NCI-H2029 treated with DMSO at 0.1 percent for 48 hours (cell line): ENCODE measurements at regions not wholly inside any gene's neighbourhood (a gene's known extent, or its start where the extent isn't known, plus 50 kb on each side); places are given as distances from the start of the nearest gene placed in this dataset.
"Not testable (repeated sequence)": the region's sequence is repeated elsewhere in the genome, so short reads cannot be mapped to it uniquely, and the experiment has no call there.

Experiments
- DNase-seq: peaks from one replicate; lab custom pipeline; 2025; lab: John Stamatoyannopoulos, UW

DNA sequence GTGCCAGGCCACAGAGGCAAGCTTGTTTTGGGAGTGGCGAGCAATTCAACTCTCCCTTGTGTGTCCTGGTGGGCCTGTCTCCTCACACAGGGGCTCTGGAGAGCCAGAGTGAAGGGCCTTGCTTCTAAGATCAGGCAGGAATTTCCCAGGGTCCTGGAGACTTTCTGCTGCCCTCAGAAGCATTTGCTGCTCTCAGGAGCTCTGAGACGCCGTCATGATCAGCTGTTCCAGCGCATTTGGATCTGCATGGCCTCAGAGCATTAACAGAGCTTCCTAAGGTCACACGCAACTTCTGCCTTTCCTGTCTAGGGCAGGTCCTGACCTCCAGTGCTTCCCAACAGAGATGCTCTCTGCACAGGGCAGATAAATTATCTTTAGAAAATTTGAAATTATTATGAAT is 52.2 kb upstream of the C10orf90 start:
- DNase-seq = no peak

DNA sequence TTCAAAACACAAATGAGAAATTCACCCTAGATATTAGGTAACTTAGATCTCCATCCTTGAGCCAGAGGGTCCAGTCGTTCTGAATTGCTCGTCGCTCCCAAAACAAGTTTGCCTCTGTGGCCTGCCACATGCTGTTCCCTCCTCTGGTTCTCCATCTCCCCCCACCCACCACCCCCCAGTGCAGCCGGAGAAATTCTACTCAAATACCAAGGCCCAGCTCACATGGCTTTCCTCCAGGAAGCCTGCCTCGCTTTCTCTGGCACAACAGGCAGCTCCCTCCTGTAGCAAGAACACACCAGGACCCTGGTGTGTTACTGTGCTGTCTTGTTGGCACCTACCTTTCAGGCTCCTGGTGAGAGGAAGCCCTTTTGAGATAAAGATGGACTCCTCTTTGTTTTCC is 52.7 kb upstream of the C10orf90 start:
- DNase-seq = no peak

DNA sequence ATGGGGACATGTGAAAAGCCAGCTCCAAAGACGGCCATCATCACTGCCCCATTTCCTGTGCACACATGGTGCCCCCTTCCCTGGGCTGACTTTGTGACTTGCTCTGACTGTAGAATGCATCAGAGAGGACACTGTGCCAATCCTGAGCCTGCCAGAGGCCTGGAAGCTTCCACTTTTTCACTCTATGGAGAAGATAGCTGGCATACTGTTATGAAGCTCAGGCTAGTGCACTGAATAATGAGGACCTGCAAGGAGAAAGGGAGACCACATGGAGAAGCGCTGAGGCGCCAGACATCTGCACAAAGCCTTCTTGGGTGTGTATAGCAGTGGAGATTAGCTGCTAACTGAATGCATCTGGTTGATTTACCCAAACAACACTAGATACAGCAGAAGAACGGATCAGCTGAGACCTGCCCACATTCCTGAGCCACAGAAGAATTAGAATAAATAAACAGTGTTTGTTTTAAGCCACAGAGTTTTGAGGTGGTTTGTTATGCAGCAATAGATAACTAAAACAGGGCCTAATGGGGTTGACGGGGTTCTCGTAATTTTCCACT is 58.9 kb upstream of the C10orf90 start:
- DNase-seq = no peak

DNA sequence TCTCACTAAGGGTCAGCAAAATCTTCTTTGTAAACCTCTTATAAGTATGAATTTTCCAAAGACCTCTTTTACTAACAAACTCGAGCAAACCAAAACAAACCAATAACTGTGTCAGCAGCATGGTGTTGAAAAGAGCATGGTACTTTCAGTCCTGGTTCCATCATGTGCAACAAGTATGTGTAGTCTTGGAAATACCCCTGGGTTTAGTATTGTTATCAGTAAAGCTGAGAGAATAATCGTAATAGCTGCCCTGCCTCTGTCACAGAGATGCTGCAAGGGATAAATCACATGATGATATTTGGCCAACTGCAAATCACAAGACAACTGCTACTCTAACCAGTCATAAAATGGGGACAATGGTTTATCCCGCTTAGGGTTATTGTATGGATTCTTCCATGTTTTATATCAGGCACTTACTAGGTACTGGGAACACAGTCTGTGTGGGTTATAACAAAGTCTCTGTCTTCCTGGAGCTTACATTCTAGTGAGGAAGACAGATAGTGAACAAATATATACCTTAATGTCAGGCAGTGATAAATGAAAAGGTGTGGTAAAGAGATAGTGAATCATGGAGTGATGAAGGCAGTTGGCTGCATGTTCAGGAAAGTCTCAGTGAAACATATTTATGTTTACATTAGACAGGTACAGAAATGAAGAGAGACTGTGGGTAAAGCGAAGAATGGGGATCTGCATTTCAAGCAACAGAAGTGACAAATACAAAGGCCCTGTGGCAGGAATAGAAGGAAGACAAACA is 60.5 kb upstream of the C10orf90 start:
- no peak for DNase-seq

DNA sequence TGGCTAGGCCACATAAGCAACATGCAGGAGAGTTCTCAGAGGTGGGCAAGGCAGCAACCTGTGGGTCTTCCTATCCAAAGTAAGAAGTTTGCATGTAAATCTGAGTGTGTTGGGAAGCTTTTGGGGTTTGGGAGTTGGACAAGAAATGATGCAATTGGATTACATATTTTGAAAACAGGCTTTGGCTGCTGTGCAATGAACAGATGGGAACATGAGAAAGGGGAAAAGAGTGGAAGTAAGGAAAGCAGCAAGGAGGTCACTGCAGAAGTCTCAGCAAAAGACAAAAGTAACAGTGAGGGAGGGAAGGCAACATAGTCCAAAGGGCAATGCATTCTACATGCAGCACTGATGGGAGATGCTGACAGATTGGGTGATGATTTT is 61.1 kb upstream of the C10orf90 start:
- DNase-seq = no peak

DNA sequence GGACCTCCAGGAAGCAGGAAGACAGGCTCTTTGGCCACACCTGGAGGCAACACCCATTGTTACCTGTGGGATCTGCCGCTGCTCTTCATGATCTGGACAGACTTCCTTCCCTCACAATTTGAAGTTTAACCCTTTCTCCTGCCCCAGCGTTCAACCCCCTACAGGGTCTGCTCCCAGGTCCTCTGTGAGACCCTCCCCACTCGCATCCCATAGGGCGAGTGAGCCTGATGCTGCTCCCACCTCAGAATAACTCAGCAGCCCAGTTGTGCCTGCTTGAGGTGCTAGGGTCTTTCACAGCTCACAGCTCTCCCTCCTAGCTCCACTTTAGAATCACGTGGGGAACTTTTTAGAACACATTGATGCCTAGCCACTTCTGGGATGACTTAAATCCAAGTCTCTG is 61.8 kb upstream of the C10orf90 start:
- no peak for DNase-seq

DNA sequence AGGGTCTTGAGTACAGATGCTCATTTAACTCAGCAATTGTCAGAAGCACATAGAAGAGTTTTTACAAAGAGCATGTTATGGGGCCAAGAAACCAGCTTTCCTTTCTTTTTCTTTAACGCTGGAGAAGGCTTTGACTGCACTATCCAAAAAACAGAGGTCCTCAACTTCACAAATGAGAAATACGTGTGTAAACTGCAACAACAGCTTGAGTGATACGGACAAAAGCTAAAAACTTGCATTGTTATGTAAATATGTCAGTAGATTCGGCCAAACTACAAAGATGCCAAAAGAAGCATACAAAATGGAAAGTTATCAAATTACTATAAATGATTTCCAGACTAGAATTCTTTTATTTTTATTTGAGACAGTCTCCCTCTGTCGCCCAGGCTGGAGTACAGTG is 62.4 kb upstream of the C10orf90 start:
- no peak for DNase-seq

DNA sequence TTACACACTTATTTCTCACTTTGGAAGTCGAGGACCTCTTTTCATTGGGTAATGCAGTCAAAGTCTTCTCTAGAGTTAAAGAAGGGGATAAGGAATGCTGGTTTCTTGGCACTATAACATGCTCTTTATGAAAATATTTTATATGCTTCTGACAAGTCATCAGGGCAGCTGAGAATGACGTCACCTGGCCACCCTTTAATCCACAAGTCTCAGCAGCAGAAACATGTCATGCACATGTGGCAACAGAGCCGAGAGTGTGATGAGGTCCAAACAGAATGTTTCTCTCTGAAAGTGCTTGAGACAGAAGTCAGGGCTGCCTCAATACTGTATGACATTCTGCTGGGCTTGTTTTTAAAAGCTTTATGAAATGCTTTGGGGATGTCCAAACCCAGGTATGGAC is 63.5 kb upstream of the C10orf90 start:
- DNase-seq = no peak

DNA sequence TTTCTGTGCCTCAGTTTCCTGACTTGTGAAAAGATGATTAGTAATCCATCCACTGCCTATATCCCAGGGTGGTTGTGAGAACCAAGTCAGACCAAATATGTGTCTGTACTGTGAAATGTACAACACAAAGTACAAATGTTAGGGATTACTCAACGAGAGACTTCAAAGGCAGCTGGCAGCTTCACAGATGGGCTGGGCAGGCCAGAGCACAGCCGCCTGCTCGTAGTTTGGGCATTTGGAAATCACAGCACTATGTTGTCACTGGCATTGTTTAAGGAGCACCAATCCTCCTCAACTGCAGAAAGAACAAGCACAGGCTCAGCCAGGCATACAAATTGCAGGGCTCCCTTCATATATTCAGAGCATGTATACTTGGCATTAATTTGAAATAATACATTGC is 64.5 kb upstream of the C10orf90 start:
- DNase-seq = no peak

DNA sequence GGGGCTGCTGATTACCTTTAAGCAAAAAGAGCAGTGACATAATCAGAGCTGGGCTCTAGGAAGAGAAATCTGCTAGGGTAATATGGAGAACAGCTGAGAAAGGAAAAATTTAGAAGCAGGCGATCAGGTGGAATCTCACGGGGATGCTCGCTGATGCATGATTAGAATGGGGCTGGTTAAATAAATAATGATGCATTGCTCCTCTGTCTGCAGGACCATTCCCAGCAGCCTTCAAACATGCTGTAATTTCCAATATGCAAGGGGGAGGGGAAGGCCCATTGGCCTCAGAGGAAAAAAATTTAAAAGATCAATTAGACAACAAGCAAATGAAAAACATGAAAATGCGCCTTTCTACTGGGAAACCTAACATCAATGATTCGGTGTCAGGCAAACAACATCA is 65.6 kb upstream of the C10orf90 start:
- DNase-seq = no peak

DNA sequence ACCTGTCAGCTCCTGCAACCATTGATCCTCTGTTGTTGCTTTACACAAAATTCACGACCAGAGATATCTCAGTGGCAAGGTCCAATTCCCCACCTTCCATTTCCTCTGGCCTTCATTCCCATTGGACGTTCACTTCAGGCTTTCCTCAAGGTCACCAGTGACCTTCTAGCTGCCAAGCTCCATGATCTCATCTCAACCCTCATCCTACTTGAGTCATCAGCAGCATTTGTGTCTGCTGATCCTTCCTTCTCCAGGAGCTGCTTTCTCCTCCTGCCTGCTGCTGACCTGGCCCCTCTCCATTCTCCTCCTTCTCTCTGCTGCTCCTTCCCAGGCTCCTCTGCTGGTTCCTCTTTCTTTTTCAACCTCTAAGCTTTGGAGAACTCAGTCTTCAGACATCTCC is 66.2 kb upstream of the C10orf90 start:
- DNase-seq = no peak

DNA sequence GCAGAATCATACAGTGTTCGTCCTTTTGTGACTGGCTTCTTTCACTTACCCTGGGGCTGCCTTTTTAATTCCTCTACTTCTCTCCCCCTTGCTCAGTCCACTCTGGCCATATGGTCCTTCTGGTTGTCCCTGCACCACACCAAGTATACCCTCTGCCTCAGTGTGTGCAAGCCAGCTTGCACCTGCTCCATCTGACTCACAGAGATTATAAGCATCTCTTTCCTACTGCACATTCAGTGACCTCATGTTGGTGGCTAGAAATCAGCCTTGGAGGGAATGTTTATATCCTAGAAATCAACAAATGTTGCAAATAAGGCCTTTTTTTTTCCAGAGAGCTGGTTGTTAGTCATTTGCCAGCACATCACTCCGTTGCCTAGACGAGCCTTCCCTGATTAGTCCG is 67.5 kb upstream of the C10orf90 start:
- DNase-seq = no peak

DNA sequence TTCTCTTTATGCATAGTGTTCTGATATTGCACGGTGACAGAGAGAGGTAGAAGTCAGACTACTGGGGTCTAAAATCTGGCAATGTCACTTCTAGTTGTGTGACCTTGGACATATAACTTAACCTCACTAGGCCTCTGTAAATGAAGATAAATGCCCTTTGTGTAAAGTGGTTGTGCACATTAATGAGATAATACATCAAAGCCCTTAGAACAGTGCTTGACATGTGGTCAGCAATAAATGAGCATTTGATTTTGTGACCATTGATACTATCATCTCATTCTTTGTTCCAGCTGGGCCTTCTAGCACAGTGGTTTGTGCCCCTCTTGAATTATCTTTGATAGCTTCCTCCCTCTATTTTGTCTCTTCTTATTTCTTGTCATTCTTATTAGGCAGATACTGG is 74.1 kb upstream of the C10orf90 start:
- DNase-seq = no peak

DNA sequence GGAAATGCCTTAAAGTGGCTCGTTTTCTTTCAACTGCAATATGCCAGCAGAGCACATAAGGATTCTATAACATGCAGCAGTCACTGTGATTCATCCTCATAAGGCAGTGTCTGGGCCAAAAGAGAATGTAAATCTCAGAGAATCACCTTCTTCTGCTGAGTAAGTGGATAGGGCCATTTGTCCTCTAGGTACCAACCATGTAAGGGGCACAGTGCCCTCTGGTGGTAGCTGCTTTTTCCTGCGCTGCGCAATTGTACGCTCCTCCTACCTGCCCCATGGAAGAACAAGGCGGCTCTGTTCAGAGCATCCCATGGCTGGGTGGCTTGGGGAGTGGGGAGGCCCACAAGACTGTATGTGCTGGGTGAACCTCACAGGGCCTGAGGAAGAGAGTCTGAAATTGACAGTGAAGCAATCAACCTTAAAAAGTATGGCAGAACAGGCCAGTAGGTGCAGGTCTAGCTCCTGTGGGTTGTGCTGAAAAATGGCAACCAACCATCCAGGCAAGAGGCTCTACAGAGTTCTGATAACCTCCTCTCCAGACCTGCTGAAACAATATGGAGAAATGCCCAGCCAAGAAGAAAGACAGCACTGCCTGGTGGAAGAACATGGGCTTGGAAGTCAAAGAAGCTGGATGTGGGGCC is 78.6 kb upstream of the C10orf90 start:
- DNase-seq = peak; percentile 44

DNA sequence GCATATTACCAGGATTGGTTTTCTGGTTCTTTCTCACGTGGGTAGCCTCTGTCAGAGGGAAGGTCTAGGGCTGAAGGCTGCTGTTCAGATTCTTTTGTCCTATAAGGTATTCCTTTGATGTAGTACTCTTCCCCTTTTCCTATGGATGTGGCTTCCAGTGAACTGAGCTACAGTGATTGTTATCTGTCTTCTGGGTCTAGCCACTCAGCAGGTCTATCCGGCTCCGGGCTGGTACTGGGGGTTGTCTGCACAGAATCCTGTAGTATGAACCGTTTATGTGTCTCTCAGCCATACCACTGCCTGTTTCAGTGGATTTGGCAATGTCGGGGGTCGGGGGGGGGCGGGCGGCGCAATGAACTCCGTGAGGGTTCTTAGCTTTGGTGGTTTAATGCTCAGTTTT is 84.5 kb upstream of the C10orf90 start:
- no peak for DNase-seq

DNA sequence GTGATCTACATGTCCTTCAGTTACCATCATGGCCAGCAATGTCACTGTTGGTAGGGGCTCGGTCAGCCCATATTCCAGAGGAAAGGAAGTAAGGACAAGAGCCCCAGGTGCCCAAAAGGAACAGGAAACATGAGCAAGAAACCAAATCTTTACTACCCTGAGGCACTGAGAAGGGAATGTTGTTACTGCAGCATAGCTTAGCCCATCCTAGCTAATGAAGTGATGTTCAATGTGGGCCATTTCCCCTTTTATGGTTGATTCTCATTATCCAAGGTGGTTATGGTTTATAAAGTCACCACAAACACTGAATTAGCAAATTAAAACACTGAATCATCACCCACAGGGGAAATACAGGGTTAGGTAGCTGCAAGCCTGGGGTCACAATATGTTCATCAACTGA is 88.4 kb upstream of the C10orf90 start:
- no peak for DNase-seq

DNA sequence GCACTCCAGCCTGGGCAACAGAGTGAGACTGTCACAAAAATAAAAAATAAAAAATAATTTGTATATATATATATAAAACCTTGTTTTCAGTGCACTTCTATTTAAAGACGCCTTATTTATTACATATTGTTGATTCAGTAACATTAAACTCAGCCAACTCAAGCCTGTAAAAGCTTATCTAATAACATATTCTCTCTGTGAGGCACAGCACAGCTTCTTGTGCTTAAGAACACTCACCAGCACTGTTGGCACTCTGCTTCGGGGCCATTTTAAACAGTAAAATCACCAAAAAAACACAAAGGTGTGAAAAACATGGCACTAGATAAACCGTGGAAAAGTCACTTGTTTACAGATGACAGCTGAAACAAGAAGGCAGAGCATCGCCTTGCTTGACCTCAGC is 89.0 kb upstream of the C10orf90 start:
- no peak for DNase-seq

DNA sequence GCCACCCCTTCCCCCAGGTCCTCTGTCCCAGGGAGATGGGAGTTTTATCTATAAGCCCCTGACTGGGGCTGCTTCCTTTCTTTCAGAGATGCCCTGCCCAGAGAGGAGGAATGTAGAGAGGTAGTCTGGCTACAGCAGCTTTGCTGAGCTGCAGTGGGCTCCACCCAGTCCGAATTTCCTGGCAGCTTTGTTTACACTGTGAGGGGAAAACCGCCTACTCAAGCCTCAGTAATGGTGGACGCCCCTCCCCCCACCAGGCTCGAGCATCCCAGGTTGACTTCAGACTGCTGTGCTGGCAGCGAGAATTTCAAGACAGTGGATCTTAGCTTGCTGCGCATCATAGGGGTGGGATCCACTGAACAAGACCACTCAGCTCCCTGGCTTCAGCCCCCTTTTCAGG is 96.2 kb upstream of the C10orf90 start:
- not testable (repeated sequence) for DNase-seq

DNA sequence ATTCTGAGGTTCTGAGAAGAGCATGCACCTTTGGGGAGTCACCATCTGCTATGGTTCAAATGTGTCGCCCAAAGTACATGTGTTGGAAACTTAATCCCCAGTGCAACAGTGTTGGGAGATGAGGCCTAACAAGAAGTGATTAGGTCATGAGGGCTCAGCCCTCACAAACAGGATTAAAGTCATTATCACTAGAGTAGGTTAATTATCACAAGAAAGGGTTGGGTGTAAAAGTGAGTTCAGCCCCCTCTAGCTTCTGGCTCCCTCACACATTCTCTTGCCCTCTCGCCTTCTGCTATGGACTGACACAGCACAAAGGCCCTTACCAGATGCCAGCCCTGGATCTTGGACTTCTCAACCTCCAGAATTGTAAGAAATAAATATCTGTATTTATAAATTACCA is 100.3 kb upstream of the C10orf90 start:
- no peak for DNase-seq

DNA sequence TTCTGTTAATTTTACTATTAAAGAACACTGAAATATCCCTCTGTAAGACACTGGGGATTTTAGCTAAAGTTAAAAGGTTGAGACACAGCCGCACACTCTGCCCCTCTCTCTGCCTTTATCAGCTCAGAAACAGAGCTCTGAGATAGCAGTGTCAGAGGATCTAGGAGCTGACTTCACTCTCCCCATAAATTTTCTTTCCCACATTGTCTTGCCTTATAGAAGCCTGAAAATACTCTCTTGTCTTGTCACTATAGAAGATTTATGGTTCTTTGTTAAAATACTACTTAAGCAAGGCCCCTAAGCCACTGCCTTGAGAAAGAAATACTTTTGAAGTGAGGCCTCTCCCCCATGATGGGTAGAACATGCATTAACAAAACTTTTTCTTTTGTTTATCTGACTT is 105.7 kb upstream of the C10orf90 start:
- DNase-seq = no peak

DNA sequence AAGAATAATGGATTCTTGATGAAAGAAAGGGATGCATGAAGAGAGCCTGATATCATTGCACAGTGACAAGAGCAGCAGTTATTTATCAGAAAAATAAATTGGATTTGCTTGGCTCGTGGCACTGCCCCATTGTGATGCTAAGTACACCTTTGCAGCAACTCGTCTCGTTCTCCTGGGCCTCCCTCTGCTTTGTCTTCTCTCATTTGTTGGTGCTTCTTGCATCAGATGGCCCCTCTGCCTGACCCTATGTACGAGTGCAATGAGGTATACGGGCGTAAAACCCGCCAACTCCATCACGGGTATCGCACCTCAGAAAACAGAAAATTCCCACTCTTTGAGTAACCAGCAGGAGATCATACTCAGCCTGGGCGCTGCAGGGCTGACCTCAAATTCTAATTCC is 107.2 kb upstream of the C10orf90 start:
- DNase-seq = no peak

DNA sequence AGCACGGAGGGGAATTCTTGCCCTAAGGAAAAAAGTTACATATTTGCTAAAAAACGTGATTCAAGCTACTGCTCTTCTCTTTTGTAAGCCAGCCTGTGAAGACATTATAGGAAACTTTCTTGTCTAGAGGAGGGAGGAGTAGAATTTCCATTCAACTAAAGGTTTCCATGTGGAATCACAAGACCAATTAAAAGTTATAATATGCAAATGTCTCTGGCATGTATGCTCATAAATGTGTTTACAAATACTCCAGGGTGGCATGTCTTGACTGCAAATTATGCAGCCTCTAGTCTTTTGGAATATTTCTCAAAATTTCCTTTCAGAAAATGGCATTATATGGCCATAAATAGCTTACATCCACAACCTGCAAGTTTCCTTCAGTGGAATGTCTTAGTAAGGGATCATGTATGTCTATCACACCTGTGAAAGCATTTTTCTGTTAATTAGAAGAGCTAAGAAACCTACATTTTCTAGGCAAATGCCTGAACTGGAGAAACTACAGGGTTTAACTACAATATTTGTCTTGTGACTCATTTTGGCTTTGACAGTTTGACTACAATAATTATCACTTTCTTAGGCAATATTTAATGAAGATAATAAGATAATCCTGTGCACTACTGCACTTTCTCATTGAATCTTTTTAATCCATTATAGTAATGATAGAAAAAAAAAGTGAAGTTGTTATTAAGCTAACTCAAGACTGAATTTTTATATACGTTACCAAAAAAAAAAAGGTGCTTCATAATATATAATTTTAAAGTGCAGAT is 111.1 kb upstream of the C10orf90 start:
- no peak for DNase-seq
